ENCODE measurements at regions not wholly inside any gene's neighbourhood (a gene's known extent, or its start where the extent isn't known, plus 50 kb on each side); places are given as distances from the start of the nearest gene placed in this dataset.

DNA sequence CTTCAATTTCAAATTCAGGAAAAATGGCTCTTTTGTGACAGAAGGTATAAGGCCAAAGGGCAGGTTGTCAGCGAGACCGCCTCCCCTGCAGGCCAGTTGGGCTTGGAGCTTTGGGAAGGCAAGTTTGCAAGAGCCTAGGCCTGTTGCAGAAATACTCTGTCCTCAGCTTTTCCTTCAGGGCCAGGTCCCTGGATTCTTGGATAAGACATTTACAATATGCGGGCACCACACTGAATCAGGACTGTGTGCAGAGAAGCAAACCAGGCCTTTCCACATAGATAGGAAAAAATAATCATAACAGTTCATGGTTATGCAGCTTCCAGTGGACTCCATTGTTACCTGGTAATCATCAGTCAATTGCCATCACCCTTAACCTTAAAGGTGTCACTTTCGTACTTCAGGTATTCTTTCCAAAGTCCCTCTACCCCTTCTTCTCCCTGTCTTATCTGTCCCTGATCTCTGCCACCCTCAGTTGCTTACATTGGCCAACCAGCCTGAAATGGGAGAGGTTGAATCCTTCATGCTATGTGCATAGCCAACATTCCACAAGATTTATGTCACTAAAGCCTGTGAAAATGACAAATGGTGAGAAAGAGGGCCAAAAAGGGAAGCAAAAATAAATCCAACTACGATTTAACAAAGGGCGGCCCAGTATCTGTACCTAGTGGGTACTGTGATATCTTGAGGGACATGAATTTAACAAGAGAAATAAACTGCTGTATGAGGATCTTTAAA lies 304.5 kb upstream of the NFE2L3 start:
- H3K4me1 ChIP-seq, result peaks cover 73 to 79% of the 10 kb centered on the region in 2 donors
- no peak for ATAC-seq

DNA sequence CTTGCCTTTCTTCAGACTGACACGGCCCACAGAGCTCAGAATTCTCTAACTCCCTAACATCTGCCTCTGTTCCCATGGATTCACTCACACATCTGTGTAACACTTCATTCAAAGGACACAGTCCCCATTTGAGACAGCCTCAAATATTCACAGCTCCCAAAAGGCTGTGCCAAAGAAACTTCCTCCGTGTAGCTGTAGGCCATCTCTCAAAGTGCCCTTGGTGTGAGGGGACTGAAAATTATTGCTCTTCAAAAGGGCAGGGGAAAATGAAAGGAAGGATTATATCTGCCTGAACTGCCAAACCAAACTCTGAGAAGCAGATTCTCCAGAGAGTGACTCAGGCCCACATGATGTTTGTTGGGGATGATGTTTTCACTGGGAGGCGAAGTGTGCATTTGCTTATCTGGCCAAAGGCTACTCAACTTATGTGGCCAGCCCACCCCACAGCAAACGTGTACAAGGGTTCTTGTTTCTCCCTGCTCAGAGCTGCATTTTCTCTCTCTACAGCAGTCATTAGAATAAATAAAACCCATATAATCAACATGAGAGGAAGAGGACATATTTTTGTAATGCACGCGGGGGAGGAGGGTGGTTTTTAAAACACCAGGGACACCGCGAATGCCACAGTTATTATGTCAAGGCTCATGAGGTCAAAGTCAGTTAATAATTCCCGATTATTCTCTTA lies 302.4 kb upstream of the NFE2L3 start:
- ATAC-seq, result peak; percentile 76 to 86
- H3K27me3 ChIP-seq, result no peaks in the 10 kb centered on the region
- in situ Hi-C loops (cut with MboI; ENCODE audit: low sequenced_read_pairs in 4 of 4), result loop anchor here (5.0 to 25.0 kb wide), 15 partner anchors 95 to 1335 kb away; partner anchors contain the start of genes SKAP2 (in 2 of the 4), HOXA10 (in 1 of the 4) and HOXA11 (in 1 of the 4)

More for the DNA sequence above, 304.5 kb upstream of the NFE2L3 start:
- H3K9me3 ChIP-seq, result no peaks in the 10 kb centered on the region
- no peak for DNase-seq
- in situ Hi-C loops (cut with MboI; ENCODE audit: low sequenced_read_pairs in 4 of 4) (loop anchor here in 3 of 4 donors (10.0 to 25.0 kb wide), 3 partner anchors 93 to 453 kb away; no protein-coding TSS in a partner anchor), intact Hi-C loops (cut with DNase I; ENCODE audit: low total_unique reads) (no loop called here)
- no peak overlapping the region for H3K4me3 ChIP-seq
- peak overlapping the region; percentile 86 to 90 (median 88) for H3K27ac ChIP-seq
- H3K27me3 ChIP-seq, result no peaks in the 10 kb centered on the region
- no peaks in the 10 kb centered on the region for H3K36me3 ChIP-seq
- TF ChIP-seq POLR2A (IDR thresholded peaks at IDR 0.05), result no peak
- TF ChIP-seq, protein P1, sequence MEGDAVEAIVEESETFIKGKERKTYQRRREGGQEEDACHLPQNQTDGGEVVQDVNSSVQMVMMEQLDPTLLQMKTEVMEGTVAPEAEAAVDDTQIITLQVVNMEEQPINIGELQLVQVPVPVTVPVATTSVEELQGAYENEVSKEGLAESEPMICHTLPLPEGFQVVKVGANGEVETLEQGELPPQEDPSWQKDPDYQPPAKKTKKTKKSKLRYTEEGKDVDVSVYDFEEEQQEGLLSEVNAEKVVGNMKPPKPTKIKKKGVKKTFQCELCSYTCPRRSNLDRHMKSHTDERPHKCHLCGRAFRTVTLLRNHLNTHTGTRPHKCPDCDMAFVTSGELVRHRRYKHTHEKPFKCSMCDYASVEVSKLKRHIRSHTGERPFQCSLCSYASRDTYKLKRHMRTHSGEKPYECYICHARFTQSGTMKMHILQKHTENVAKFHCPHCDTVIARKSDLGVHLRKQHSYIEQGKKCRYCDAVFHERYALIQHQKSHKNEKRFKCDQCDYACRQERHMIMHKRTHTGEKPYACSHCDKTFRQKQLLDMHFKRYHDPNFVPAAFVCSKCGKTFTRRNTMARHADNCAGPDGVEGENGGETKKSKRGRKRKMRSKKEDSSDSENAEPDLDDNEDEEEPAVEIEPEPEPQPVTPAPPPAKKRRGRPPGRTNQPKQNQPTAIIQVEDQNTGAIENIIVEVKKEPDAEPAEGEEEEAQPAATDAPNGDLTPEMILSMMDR (IDR thresholded peaks at IDR 0.05 in 4 of 5, conservative IDR thresholded peaks at IDR 0.05 in 1 of 5), result no peak

DNA sequence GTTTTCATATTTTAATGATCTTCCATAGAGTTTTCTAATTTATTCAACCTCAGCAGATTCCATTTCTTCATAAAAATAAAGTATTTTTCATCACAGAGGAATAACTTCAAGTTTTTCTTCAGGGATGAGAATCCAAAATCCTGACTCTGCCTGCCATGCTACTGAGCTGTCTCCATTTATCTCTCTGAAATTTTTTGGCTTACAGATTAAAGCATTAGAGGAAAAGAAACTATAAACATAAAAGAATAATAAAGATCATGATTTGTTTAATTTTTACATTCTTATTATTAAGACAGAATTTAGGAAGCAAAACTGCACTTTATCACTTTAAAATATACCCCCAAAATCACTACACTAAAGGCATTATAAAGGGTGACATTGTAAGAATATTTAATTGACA lies 301.8 kb upstream of the NFE2L3 start:
- TF ChIP-seq, protein P1 (IDR thresholded peaks at IDR 0.05 in 4 of 5, conservative IDR thresholded peaks at IDR 0.05 in 1 of 5), result no peak
- TF ChIP-seq POLR2A (IDR thresholded peaks at IDR 0.05), result no peak
- H3K36me3 ChIP-seq, result no peaks in the 10 kb centered on the region
- in situ Hi-C loops (cut with MboI; ENCODE audit: low sequenced_read_pairs in 4 of 4) (loop anchor here (5.0 to 25.0 kb wide), 12 partner anchors 275 to 1335 kb away; partner anchors contain the start of genes SKAP2 (in 2 of the 4), HOXA10 (in 1 of the 4) and HOXA11 (in 1 of the 4)), intact Hi-C loops (cut with DNase I; ENCODE audit: low total_unique reads) (loop anchor here (2.0 to 10.0 kb wide), 2 partner anchors 179 to 725 kb away; partner anchors contain the start of gene CYCS)
- H3K27me3 ChIP-seq, result no peaks in the 10 kb centered on the region
- H3K4me3 ChIP-seq, result no peak overlapping the region
- H3K9me3 ChIP-seq, result no peaks in the 10 kb centered on the region
- DNase-seq (no peak), ATAC-seq (no peak)
- peaks cover 64 to 71% of the 10 kb centered on the region in 2 donors for H3K4me1 ChIP-seq
- peak overlapping the region; percentile 86 to 90 (median 88) for H3K27ac ChIP-seq

More for the DNA sequence above, 302.4 kb upstream of the NFE2L3 start:
- Histone ChIP-seq H3K36me3 (no peaks in the 10 kb centered on the region), H3K4me3 (peak overlapping the region in 2 of 4 donors; percentile 8 to 9), H3K4me1 (peaks cover 66 to 70% of the 10 kb centered on the region in 2 donors), H3K27ac (peak overlapping the region; percentile 86 to 90 (median 88)), H3K9me3 (no peaks in the 10 kb centered on the region)
- intact Hi-C loops (cut with DNase I; ENCODE audit: low total_unique reads), result loop anchor here (2.0 to 10.0 kb wide), 2 partner anchors 179 to 725 kb away; partner anchors contain the start of gene CYCS
- peak; percentile 70 to 83 for DNase-seq
- peak in 1 of 2 donors; percentile 53 for TF ChIP-seq POLR2A (IDR thresholded peaks at IDR 0.05)
- TF ChIP-seq, protein P1 (IDR thresholded peaks at IDR 0.05 in 4 of 5, conservative IDR thresholded peaks at IDR 0.05 in 1 of 5), result no peak

DNA sequence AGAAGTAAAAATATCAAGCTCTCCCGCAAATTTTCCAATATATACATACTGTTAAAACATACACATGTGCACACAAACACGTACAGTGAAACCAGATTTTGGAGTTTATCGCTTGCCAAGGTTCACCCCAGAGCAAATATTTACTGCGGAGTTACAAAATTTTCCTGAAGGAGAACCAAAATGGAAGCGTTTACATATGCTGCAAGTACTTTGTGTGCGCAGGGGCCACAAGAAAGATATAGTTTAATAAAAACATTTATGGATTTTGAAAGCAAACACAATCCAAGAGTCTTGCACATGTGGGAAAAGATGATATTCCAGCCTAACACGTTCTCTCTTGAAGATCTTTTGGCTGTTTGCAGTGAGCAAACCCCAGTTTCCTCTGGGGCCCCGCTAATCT lies 301.3 kb upstream of the NFE2L3 start:
- in situ Hi-C loops (cut with MboI; ENCODE audit: low sequenced_read_pairs in 4 of 4) (loop anchor here (5.0 to 25.0 kb wide), 12 partner anchors 276 to 1334 kb away; partner anchors contain the start of genes SKAP2 (in 2 of the 4), HOXA10 (in 1 of the 4) and HOXA11 (in 1 of the 4)), intact Hi-C loops (cut with DNase I; ENCODE audit: low total_unique reads) (loop anchor here (1.0 to 10.0 kb wide), 6 partner anchors 130 to 726 kb away; partner anchors contain the start of gene CYCS)
- no peak for DNase-seq
- H3K4me1 ChIP-seq, result peaks cover 59 to 71% of the 10 kb centered on the region in 2 donors
- H3K27me3 ChIP-seq, result no peaks in the 10 kb centered on the region
- no peaks in the 10 kb centered on the region for H3K36me3 ChIP-seq
- H3K4me3 ChIP-seq, result no peak overlapping the region
- H3K27ac ChIP-seq, result peak overlapping the region; percentile 86 to 90 (median 88)
- H3K9me3 ChIP-seq, result no peaks in the 10 kb centered on the region
- no peak for TF ChIP-seq POLR2A (IDR thresholded peaks at IDR 0.05)
- TF ChIP-seq, protein P1 (IDR thresholded peaks at IDR 0.05 in 4 of 5, conservative IDR thresholded peaks at IDR 0.05 in 1 of 5), result no peak
- ATAC-seq, result no peak

Measured in gastrocnemius medialis (tissue), 4 donors.